ENCODE measurements at regions not wholly inside any gene's neighbourhood (a gene's known extent, or its start where the extent isn't known, plus 50 kb on each side); places are given as distances from the start of the nearest gene placed in this dataset.
"Not testable (repeated sequence)": the region's sequence is repeated elsewhere in the genome, so short reads cannot be mapped to it uniquely, and the experiment has no call there.

- DNase-seq (ENCODE audit: low spot score) (no peak), ATAC-seq (no peak)
- Histone ChIP-seq H3K27me3 (ENCODE audit: insufficient read depth) (no peaks in the 10 kb centered on the region), H3K4me2 (no peak overlapping the region), H3K27ac (ENCODE audit: low read depth) (no peak overlapping the region), H4K20me1 (replicated peaks; ENCODE audit: insufficient read depth) (no peaks in the 10 kb centered on the region), H3K4me3 (no peak overlapping the region), H3K36me3 (ENCODE audit: insufficient read depth) (no peaks in the 10 kb centered on the region), H3K79me2 (replicated peaks; ENCODE audit: insufficient read depth) (no peaks in the 10 kb centered on the region), H3F3A (replicated peaks; ENCODE audit: low read depth) (no peaks in the 10 kb centered on the region), H3K9me2 (ENCODE audit: insufficient read depth) (no peaks in the 10 kb centered on the region), H3K4me1 (ENCODE audit: insufficient read depth) (no peaks in the 10 kb centered on the region), H2AFZ (no peak overlapping the region)
- Mint-ChIP-seq H3K36me3 (ENCODE audit: low read depth) (peaks cover 22% of the 10 kb centered on the region; the same call in 2 of the 3 replicates), H3K27me3 (ENCODE audit: insufficient read depth, low read depth, poor library complexity) (peaks cover 2% of the 10 kb centered on the region), H3K9me3 (peaks cover 71% of the 10 kb centered on the region), H3K4me3 (no peak overlapping the region), H3K4me1 (no peaks in the 10 kb centered on the region), H3K27ac (no peak overlapping the region)
- TF ChIP-seq POLR2AphosphoS5 (IDR thresholded peaks at IDR 0.05; ENCODE audit: low read depth) (no peak), ZNF462 (CRISPR knock-in tag; IDR thresholded peaks at IDR 0.05) (no peak), ZNF114 (CRISPR knock-in tag; IDR thresholded peaks at IDR 0.05) (no peak), EZH2 (IDR thresholded peaks at IDR 0.05; ENCODE audit: low read depth, unreplicated experiment) (no peak), CTCF (conservative IDR thresholded peaks at IDR 0.05; ENCODE audit: low read depth in 2 of 2) (no peak)
These were observed 615.1 kb downstream of the TMEM121 start for GRCh38 chr14:106141242-106142220.

- not testable (repeated sequence) for H3K27ac Mint-ChIP-seq
These were observed 619.3 kb downstream of the TMEM121 start for GRCh38 chr14:106145731-106146130.

More at GRCh38 chr14:106145731-106146130, 619.3 kb downstream of the TMEM121 start:
- H3K36me3 ChIP-seq (ENCODE audit: insufficient read depth); DNase-seq (ENCODE audit: low spot score); H2AFZ ChIP-seq; H3K4me3 Mint-ChIP-seq; H3K27me3 Mint-ChIP-seq (ENCODE audit: insufficient read depth, low read depth, poor library complexity); H3K79me2 ChIP-seq (replicated peaks; ENCODE audit: insufficient read depth); H3F3A ChIP-seq (replicated peaks; ENCODE audit: low read depth); H4K20me1 ChIP-seq (replicated peaks; ENCODE audit: insufficient read depth); H3K9me2 ChIP-seq (ENCODE audit: insufficient read depth); H3K4me1 ChIP-seq (ENCODE audit: insufficient read depth); ATAC-seq; H3K4me3 ChIP-seq; H3K27ac ChIP-seq (ENCODE audit: low read depth); H3K4me1 Mint-ChIP-seq; H3K4me2 ChIP-seq; H3K27me3 ChIP-seq (ENCODE audit: insufficient read depth): not testable (repeated sequence)
- H3K9me3 Mint-ChIP-seq: peaks cover 90% of the 10 kb centered on the region
- peaks cover 36% of the 10 kb centered on the region; the same call in 2 of the 3 replicates for H3K36me3 Mint-ChIP-seq (ENCODE audit: low read depth)
